Umbilical cord (tissue), 1 donor: ENCODE measurements at regions not wholly inside any gene's neighbourhood (a gene's known extent, or its start where the extent isn't known, plus 50 kb on each side); places are given as distances from the start of the nearest gene placed in this dataset.
"Not testable (repeated sequence)": the region's sequence is repeated elsewhere in the genome, so short reads cannot be mapped to it uniquely, and the experiment has no call there.

Experiments used
- DNase-seq: peaks from one replicate; pipeline ENCODE4 v3.0.0-alpha.2; 2015; ENCODE audit warnings: low spot score

- no peak for DNase-seq
Measured at GRCh38 chr1:234902774-234903547, 225.7 kb downstream of the TOMM20 start.

DNA sequence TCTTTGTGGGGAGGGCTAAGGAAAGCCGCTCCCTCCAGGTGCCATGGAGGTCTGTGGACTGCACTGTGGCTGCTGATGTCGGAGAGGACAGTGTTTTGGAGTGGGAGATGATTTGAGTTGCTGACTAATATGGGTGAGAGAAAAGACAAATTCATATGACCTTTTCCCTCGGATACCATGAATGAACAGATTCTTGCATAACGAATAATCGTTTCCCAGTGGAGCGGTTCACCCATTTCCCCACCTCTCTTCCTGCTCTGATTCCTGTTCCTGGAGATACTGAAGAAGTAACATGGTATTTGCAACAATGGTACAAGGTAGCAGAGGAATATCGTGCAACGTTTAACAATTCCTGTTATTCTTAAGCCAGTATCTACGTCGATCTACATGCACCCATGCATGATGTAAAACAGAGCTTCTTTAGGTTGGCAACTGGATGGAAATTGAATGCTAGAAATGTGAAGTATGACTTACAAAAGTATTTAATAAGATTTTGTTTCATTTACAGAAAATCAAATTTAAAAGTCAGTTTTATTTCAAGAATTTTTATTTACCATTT, 227.1 kb downstream of the TOMM20 start:
- no peak for DNase-seq

DNA sequence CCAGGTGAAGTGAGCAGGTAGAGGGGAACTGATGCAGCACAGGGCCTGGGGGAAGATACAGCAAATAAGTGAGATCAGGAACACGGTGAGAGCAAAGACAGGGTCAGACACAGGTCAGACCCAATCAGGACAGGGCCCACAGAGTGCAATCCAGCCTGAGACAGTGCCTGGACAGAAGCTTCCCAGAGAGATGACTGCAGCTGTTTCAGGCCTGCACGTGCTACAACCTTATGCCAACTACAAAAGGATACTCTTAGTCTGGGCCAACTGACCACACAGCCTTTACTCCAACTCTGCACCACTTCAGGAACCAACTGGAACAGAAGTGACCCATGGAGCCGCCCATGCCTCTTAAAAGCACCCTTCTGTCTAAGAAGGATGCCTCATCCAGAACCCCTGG, 228.0 kb downstream of the TOMM20 start:
- no peak for DNase-seq

DNA sequence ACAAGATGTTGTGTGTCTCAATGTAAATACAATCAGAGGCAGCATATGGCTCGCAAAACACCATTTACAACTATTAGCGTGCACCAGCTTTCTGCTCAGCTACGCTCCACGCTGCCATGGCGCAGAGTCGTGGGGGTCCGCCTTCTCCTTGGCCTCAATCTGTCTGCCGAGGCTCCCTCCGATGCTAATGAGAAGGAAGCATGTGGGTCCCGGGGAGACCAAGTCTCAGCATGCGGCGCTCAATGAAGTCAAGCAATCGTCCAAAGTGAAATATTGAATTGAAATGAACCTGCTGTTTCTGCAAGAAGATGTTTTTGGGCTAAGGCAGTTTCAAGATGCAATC, 228.9 kb downstream of the TOMM20 start:
- no peak for DNase-seq

DNA sequence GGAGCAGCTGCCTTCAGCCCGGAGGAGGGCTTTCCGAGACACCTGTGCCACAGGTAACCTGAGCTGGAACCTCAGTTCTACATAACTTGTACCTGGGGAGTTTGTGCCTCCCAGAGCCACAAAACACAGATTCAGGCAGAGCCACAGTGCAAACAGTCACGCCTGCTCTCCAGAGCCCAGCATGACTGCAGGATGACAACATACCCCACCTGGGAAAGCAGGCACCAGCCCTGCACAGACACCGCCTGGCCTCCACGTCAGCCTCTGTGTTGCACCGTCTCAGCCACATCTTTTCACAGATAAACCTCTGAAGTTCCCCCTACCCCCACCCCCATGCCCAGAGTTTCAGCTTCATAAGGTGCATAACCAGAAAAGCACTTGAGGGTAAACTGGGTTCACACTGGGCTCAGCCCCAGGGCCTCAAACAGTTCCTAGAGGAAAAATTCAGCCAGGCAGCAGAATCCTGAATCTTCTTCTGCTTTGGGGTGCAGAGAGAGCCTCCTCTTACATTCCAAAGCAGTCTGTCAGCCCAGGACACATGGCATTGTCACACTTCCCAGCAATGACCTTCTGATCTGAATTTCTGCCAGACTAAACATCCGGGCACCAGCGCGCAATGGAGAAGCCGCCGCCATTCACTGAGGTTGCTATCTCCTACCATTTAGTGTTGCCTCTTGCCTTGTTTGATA, 229.5 kb downstream of the TOMM20 start:
- DNase-seq: no peak

GRCh38 chr1:234898455-234899033, 230.1 kb downstream of the TOMM20 start:
- DNase-seq: no peak

DNA sequence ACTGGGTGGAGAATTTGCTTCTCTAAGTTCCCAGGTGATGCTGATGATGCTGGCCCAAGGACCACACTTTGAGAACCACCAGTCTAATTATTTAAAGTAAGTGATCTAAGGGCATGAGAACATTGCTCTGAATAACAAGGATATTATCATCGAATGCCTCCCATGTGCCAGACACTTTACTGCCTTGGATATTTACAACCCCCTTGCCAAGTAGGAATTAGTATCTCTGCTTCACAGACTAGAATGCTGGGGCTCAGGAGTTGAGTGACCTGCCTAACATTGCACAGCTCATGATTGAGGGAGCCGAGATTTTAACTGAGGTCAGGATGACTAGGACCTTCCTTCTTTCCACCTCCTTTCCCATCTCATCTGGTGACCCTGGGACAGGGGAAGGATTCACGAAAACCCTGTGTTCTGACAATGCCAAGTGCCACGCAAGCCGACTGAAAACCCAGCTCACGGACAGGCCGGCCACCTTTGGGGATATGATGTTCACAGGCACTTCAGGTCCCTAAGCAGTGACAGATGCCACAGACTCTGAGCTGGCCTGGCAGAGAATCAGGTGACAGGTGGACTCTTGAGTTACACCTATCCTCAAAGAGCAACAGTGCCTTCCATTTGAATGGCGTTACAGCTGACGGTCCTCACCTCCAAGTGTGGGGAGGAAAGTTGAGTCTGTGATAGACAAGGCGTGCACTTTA, 230.7 kb downstream of the TOMM20 start:
- DNase-seq: no peak

GRCh38 chr1:234897390-234897749, 231.3 kb downstream of the TOMM20 start:
- no peak for DNase-seq

- DNase-seq: no peak
Measured at GRCh38 chr1:234896477-234897389, 231.9 kb downstream of the TOMM20 start.

DNA sequence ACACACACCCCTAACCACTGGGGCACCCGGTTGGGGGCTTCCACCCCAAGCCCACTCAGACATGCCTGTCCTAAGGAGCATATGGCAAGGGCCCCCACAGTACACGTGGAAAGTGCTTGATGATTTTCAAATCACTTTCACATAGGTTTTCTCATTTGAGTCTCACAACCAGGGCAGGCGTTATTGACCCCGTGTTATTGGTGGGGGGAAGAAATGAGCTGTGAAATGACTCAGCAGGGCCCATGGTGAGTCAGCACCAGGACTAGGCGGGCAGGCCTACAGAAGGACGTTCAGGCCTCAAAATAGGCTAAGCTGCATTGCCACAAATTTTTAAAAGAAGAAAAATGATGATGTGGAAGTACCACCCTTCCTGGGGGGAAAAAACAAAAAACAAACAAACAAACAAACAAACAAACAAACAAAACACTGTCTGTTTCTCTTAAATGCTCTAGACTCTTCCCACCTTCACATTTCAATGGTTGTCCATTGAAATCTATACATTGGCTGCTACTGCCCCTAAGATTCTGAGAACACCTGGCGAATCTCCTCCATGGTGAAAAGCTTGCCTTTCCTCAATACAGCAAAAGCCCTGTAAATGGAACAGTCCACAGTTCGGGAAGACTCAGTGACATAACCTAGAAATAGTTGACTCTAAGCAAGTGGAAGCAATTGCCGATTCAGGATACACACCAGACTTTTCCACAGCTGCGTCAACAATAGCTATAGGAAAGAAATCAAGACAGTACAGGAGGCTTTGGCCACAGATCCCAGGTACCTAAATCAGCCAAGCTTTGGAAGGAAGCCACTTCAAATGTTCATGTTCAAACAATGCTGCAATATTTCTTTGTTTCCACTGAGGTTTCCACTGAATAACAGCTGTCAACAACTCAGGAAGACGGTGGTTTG, 234.7 kb downstream of the TOMM20 start:
- no peak for DNase-seq

- DNase-seq: no peak
Measured at GRCh38 chr1:234893359-234893724, 235.3 kb downstream of the TOMM20 start.

DNA sequence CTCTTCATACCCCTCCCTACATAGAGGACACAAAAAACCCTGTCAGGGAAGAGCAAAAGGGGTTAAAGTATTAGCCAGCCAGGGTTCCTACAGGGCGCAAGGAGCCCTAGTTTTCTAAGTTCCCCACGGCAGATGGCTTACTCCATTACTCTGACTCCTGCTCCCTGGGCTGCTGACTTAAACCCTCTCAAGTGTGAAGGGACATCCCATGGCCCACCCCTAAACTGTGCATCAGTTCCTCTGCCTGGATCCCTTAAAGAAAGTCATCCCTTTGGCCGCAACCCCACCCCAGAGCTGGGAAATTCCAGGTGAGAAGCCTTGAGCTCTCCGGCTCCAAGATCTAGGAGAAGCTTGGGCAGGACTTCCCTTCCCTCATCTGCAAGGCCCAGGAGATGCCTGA, 236.0 kb downstream of the TOMM20 start:
- no peak for DNase-seq

DNA sequence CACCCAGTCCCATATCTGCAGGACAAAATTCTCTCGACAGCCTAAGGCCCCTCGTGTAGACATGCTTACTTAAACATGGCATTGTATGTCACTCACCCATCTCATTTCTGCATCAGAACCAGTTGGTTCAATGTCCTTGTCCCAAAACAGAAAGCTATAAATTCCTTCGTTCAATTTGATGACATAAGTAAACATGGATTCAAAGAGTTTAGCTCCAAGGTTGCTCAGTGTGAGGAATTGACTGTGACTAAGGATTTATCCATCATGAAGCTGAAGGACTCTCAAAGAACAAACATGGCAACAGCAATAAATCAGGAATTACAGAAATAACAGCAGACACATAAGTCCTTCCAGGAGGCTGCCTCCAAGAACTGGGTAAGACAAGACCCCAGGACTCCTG, 237.2 kb downstream of the TOMM20 start:
- no peak for DNase-seq

GRCh38 chr1:234889643-234890042, 239.0 kb downstream of the TOMM20 start:
- no peak for DNase-seq

- not testable (repeated sequence) for DNase-seq
Measured at GRCh38 chr1:234888247-234888646, 240.4 kb downstream of the TOMM20 start.

GRCh38 chr1:234887016-234887900, 241.4 kb downstream of the TOMM20 start:
- no peak for DNase-seq

DNA sequence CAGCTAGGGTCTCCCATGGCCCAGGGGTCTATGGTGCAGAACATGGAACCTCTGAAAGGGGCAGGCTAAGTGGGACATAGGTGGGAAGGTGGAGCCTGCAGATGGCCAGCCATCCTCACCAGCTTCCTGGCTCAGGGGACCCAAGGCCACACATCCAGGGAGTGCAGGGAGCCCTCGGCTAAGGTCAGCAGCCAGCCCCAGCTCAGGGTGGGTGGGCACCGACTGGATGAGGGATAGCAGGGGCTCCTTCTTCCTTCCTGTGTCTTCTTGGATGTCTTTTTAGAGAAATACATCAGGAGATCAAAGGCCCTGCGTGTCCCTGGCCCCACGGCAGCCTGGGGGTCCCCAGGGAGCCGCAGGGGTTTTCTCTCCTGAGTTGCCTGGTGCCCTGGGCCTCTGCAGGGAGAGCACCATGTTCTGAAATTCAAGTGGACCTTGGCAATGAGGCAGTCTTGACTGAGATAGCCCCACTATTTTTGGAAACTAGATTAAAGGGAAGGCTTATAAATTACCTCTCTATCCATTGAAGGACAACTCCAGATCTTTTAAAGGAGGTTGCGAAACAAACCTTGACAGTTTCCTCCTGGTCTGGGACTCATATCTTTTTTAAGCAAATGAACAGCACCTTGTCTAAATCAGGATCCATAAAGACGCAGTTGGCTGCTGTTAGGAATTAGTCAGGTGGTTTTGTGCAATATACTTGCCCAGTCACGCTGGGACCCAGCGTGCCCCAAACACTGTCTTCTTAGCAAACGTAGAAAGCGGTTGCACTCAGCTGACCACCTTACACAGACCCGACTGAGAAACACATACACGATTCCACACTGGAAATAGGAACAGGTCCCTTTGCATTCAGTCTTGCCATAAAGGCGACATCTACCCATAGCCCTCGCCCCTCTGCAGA, 242.3 kb downstream of the TOMM20 start:
- no peak for DNase-seq

GRCh38 chr1:234885601-234886000, 243.0 kb downstream of the TOMM20 start:
- peak; percentile 59 for DNase-seq
